ENCODE measurements at regions not wholly inside any gene's neighbourhood (a gene's known extent, or its start where the extent isn't known, plus 50 kb on each side); places are given as distances from the start of the nearest gene placed in this dataset.

DNA sequence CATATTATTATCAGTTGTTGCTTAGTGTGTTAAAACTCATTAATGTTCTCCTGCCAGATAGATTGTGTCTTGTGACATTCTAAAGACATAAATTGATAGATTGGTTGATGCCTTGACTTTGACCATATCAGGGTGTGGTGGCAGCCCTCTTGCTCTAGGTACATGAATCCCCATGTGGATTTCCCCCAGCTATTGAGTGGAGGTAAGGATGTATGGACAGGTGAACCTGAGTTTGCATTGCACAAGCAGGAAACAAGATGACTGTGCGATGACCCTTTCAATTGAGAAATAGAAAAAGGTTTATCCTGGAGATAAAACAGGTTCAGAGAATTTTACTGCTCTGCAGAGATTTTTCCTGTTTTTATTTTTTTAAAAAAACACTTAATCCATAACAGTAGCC lies 619.2 kb downstream of the SPRY1 start:
- no peak for TF ChIP-seq EP300 (IDR thresholded peaks at IDR 0.05)
- TF ChIP-seq, protein P1, sequence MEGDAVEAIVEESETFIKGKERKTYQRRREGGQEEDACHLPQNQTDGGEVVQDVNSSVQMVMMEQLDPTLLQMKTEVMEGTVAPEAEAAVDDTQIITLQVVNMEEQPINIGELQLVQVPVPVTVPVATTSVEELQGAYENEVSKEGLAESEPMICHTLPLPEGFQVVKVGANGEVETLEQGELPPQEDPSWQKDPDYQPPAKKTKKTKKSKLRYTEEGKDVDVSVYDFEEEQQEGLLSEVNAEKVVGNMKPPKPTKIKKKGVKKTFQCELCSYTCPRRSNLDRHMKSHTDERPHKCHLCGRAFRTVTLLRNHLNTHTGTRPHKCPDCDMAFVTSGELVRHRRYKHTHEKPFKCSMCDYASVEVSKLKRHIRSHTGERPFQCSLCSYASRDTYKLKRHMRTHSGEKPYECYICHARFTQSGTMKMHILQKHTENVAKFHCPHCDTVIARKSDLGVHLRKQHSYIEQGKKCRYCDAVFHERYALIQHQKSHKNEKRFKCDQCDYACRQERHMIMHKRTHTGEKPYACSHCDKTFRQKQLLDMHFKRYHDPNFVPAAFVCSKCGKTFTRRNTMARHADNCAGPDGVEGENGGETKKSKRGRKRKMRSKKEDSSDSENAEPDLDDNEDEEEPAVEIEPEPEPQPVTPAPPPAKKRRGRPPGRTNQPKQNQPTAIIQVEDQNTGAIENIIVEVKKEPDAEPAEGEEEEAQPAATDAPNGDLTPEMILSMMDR (IDR thresholded peaks at IDR 0.05) = no peak
